H1 (cell line): ENCODE measurements at regions not wholly inside any gene's neighbourhood (a gene's known extent, or its start where the extent isn't known, plus 50 kb on each side); places are given as distances from the start of the nearest gene placed in this dataset.

Experiments used
- CEBPB ChIP-seq: IDR thresholded peaks from 2 replicates; pipeline ENCODE4 v1.6.1; 2012; ENCODE audit warnings: low read depth, low read length
- HDAC6 ChIP-seq: IDR thresholded peaks from one replicate; pipeline ENCODE4 v1.7.1; 2012; ENCODE audit warnings: low read depth, mild to moderate bottlenecking, inconsistent platforms, low read length, moderate library complexity
- NRF1 ChIP-seq: IDR thresholded peaks from 2 replicates; pipeline ENCODE4 v1.6.1; 2011; ENCODE audit warnings: mild to moderate bottlenecking, low read depth, low read length, improper control_type of control experiment
- SIX5 ChIP-seq: IDR thresholded peaks from 2 replicates; pipeline ENCODE4 v1.6.1; 2011; ENCODE audit warnings: mild to moderate bottlenecking, low read depth, low read length
- SP1 ChIP-seq: IDR thresholded peaks from 2 replicates; pipeline ENCODE4 v1.6.1; 2011; ENCODE audit warnings: low read depth, low read length
- SP2 ChIP-seq: IDR thresholded peaks from 2 replicates; pipeline ENCODE4 v1.6.1; 2012; ENCODE audit warnings: mild to moderate bottlenecking, low read length, inconsistent platforms

DNA sequence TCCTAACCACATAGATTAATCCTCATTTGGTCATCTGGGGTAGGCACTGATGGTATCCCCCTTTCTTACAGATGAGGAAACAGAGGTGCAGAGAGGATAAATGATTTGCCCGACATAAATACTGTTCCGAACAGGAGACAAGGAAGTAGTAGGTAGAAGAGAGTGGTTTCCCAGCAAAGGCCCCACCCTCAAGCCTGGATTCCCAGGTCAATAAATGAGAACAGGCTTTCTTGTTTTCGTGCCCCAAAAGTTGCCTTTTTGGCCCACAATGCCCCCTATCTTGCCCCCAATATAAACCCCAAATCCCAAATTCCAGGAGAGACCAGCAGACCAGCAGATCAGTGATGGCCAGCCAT lies 125.5 kb upstream of the PRR20G start (continued):
- TF ChIP-seq NRF1 (no peak), SIX5 (no peak), HDAC6 (no peak), CEBPB (no peak), SP2 (no peak), SP1 (no peak)
- TF ChIP-seq, all 59 proteins: peak for 0
